ENCODE measurements at regions not wholly inside any gene's neighbourhood (a gene's known extent, or its start where the extent isn't known, plus 50 kb on each side); places are given as distances from the start of the nearest gene placed in this dataset.

DNA sequence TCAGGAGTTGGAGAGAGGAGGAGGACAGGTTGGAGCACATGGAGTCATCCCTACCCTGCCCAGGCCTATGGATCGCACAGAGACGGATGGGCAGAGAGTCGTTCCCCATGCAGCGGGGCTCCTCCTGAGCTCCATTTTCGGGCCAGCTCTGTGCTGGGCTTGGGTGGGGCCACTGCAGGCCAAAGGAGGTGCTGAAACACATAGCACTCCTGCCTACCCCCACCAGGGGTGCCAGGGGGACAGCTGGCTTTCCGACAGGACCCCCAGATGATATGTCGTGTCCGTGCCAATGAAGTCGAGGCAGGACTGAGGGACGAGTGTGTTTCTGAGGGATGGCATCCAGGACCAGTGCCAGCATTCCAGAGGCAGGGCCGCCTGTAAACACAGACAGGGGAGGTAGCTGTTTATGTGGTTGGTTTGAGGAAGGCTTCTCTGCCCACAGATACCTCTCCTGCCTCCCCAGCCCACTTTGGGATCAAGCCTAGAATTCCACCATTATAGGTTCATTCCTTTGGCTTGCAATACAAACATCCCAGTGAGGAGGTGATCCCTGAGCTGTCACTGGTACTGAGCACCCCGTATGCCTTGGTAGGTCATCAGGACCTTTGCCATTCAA, 116.6 kb downstream of the GLI2 start:
- Mint-ChIP-seq H3K27ac (peak overlapping the region in 2 of 3 experiments; percentile 11 to 42), H3K36me3 (ENCODE audit: low read depth) (peaks cover 27% of the 10 kb centered on the region), H3K27me3 (ENCODE audit: low read depth) (peaks cover 16% of the 10 kb centered on the region), H3K4me3 (no peak overlapping the region), H3K4me1 (peaks cover 59% of the 10 kb centered on the region), H3K9me3 (peaks cover 16% of the 10 kb centered on the region)
- no peak for TF ChIP-seq CTCF (IDR thresholded peaks at IDR 0.05; ENCODE audit: unreplicated experiment in 3 of 3)

DNA sequence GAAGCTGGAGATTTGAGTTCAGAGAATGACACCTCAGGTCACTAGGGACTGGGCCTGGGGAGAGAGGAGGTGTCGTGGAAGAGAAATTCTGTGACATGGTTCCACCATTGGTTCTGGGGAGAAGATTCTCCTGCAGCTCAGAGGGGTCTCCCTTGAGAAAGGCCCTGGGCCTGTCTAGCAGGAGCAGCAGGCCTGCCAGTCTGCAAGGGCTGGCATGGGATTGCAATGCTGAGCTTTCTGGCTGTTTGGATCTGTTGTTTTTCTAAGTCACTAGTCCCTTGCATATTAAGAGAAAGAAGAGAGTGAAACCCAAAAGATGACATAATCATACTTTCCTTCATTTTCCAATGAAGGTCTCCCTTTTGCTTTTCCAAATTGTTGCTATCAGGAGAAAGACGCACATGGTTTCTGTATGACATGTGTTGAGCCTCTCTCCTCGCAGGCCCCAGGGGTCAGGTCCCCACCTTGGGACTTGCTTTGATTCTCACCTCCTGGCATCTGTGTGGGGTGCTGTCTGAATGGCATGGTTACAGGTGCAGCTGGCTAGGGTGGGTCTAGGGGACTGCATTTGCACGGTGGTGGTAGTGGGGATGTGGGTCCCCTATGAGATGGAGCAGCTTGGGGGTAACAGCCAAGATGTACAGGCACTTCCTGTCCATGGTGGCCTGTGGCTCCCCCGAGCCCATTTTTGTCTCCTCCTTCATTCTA, 117.8 kb downstream of the GLI2 start:
- Mint-ChIP-seq H3K4me1 (peaks cover 55% of the 10 kb centered on the region), H3K36me3 (ENCODE audit: low read depth) (peaks cover 22% of the 10 kb centered on the region)

DNA sequence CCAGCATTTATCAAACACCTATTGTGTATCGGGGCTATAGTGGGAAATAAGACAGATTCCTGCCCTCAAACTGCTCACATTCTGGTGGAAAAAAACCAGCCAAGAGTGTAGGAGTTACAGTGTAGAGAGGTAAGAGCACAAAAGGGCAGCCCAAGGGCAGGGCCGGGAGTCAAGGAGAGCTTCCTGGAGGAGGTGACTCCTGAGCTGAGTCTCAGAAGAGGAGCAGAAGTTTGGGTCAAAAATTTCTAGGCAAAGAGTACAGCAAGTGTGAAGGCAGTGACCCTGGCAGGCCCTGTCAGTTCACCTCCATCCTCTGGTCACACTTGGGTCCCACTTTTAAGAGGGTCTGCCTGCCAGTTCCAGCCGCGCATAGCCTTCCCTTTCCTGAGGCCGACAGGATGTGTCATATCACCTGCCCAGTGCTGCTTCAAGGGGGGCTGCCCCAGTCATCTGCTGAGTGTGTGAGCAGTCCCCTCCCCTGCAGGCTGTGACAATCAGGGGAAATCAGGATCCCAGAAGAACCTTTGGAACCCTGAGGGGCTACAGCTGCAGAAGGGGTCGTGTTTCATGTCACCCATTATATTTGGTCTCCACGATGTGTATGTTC, 118.4 kb downstream of the GLI2 start:
- Mint-ChIP-seq H3K4me3 (no peak overlapping the region), H3K4me1 (peaks cover 55% of the 10 kb centered on the region), H3K9me3 (peaks cover 8% of the 10 kb centered on the region), H3K36me3 (ENCODE audit: low read depth) (peaks cover 15% of the 10 kb centered on the region), H3K27ac (no peak overlapping the region), H3K27me3 (ENCODE audit: low read depth) (peaks cover 12% of the 10 kb centered on the region)
- no peak for TF ChIP-seq CTCF (IDR thresholded peaks at IDR 0.05; ENCODE audit: unreplicated experiment in 3 of 3)

More for the DNA sequence above, 117.8 kb downstream of the GLI2 start:
- H3K27me3 Mint-ChIP-seq (ENCODE audit: low read depth) = peaks cover 16% of the 10 kb centered on the region
- peaks cover 13% of the 10 kb centered on the region for H3K9me3 Mint-ChIP-seq
- no peak overlapping the region for H3K4me3 Mint-ChIP-seq
- no peak for TF ChIP-seq CTCF (IDR thresholded peaks at IDR 0.05; ENCODE audit: unreplicated experiment in 3 of 3)
- peak overlapping the region in 1 of 3 experiments; percentile 42 for H3K27ac Mint-ChIP-seq

DNA sequence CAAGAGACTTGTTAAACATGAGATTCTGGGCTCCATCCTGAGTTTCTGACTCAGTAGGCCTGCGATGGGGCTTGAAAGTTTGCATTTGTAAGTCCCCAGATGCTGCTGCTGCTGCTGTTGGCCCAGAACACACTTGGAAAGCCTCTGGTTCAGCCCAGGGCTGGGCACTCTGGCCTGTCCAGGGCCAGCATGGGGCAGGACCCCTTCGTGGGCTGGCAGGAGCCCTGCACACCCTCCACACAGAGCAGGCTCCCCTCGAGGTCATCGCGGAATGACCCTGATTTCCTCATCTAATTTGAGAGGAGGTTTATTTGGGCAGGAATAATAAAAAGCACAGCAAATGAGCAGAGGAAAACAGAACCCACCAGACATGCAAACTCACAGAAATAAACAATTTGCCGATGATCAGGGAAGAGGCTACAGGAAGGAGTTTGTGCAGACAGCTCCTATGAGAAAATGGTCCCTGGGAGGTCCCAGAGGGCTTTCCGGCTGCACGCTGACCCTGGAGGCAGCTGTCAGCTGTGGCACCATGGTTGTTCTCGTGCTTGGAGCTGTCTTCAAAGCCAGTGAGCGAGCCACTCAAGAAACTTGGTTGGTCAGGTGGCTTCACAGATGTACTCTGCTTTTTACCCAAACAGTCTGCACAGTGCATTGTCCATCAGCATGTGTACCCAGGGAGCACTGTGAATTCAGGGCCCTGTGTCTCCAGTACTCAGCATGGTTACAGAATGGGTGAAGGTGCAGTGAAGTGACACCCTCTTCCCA, 119.3 kb downstream of the GLI2 start:
- Mint-ChIP-seq H3K9me3 (peaks cover 2% of the 10 kb centered on the region), H3K4me3 (no peak overlapping the region), H3K27ac (peak overlapping the region in 1 of 3 experiments; percentile 25), H3K36me3 (ENCODE audit: low read depth) (peaks cover 7% of the 10 kb centered on the region), H3K27me3 (ENCODE audit: low read depth) (peaks cover 12% of the 10 kb centered on the region), H3K4me1 (peaks cover 53% of the 10 kb centered on the region)
- TF ChIP-seq CTCF (IDR thresholded peaks at IDR 0.05; ENCODE audit: unreplicated experiment in 3 of 3) = no peak

DNA sequence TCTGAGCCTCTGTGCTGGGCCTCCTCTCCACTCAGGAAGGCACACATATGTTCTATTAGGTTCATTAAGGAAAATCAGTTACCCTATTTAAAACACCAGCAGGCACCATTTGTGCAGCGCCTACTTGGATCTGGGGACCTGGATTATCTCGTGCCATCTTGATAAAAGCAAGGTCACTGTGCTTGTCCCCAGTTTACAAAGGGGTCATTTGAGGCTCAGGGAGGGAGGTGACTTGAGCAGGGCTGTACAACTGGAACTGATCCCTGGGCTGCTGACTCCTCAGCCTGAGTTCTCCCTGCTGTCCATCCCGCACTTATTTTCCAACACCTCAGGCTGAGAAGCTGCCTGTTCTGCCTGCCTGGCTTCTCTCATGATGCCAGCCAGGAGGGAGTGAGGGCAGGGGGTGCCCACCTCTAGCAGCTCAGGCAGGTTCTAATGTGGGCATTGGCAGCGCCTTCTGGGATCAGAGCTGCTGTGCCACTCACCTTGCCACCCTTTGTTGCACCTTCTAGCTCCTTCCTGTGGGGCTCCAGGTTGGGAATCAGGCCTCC, 120.3 kb downstream of the GLI2 start:
- Mint-ChIP-seq H3K36me3 (ENCODE audit: low read depth) (no peaks in the 10 kb centered on the region), H3K4me1 (peaks cover 52% of the 10 kb centered on the region), H3K4me3 (no peak overlapping the region), H3K9me3 (no peaks in the 10 kb centered on the region), H3K27me3 (ENCODE audit: low read depth) (peaks cover 12% of the 10 kb centered on the region), H3K27ac (peak overlapping the region in 1 of 3 experiments; percentile 15)
- no peak for TF ChIP-seq CTCF (IDR thresholded peaks at IDR 0.05; ENCODE audit: unreplicated experiment in 3 of 3)

All from nephron (organoid).